Pancreas (tissue), 10 donors: ENCODE measurements at regions not wholly inside any gene's neighbourhood (a gene's known extent, or its start where the extent isn't known, plus 50 kb on each side); places are given as distances from the start of the nearest gene placed in this dataset.

ENCODE experiments used
- ATAC-seq, 4 donors: fragments of 200-7000 bp; cut with Tn5 transposase; one replicate each; pipeline versions ENCODE4 v1.8.0 to v1.9.1; 2020; ENCODE audit warnings: mild to moderate bottlenecking in 4 of 4, moderate library complexity in 4 of 4
- DNase-seq, 6 donors: peaks; one replicate each; pipeline ENCODE4 v3.0.0-alpha.2; 2020
- FAIRE-seq: peaks from 2 replicates; lab custom pipeline; 2012; peaks lifted over from hg19 to GRCh38; lab: Jason Lieb, UNC
- H3K27ac ChIP-seq, 4 donors: fragments of 200-600 bp; sonication (generic); 1 replicate in 3 of 4; 2 replicates in 1 of 4; pipeline versions ENCODE4 v1.5.0 to v1.8.0; 2020
- H3K27me3 ChIP-seq, 4 donors: fragments of 200-600 bp; one replicate each; pipeline ENCODE4 v1.8.0; 2021
- H3K36me3 ChIP-seq, 3 donors: fragments of 200-600 bp; sonication (generic) in 1 of 3; one replicate each; pipeline versions ENCODE4 v1.5.0 to v1.8.0; 2020 to 2021
- H3K4me1 ChIP-seq, 3 donors: fragments of 200-600 bp; one replicate each; pipeline ENCODE4 v1.8.0; 2021
- H3K4me3 ChIP-seq, 4 donors: fragments of 200-600 bp; sonication (generic) in 2 of 4; one replicate each; pipeline versions ENCODE4 v1.5.0 to v1.8.0; 2020 to 2021
- H3K9me3 ChIP-seq, 4 donors: fragments of 200-600 bp; one replicate each; pipeline ENCODE4 v1.8.0; 2021
- WGBS, 2 donors: extraction: QIAGEN DNeasy Blood & Tissue Kit; methylation state at CpG; one replicate each; pipeline ENCODE4 v1.1.7; 2013; 5-methylcytosine and 5-hydroxymethylcytosine counted together
- intact Hi-C, 3 donors: fragments of 100-400 bp; cut with DNase I; formaldehyde crosslinking; loops; one replicate each; pipeline versions ENCODE4 v1.11.1 to v1.14.2; 2022
- TF ChIP-seq, protein P1 (sequence below), 4 donors: fragments of 200-600 bp; sonication (generic) in 3 of 4; IDR thresholded peaks; one replicate each; pipeline versions ENCODE4 v1.5.0 to v1.8.0; 2021; ENCODE audit warnings: antibody characterized with exemption in 4 of 4
- donor health status: healthy with polysubstance abuse.
- donor health status: DM: no; HTN: no; CAD: no; lungs with moderate emphysema.
- donor health status: DM: no; HTN: no; CAD: no.
- donor health status: control.
- donor health status: control.
- donor health status: Bipolar disorder and iron deficiency.
- donor health status: DM: yes; HTN: yes; CAD: no.
- donor health status: DM: no; HTN: no; CAD: no.
- donor health status: DM: no; HTN: no; CAD: no.
- donor health status: DM: yes; HTN: yes; CAD: no.

DNA sequence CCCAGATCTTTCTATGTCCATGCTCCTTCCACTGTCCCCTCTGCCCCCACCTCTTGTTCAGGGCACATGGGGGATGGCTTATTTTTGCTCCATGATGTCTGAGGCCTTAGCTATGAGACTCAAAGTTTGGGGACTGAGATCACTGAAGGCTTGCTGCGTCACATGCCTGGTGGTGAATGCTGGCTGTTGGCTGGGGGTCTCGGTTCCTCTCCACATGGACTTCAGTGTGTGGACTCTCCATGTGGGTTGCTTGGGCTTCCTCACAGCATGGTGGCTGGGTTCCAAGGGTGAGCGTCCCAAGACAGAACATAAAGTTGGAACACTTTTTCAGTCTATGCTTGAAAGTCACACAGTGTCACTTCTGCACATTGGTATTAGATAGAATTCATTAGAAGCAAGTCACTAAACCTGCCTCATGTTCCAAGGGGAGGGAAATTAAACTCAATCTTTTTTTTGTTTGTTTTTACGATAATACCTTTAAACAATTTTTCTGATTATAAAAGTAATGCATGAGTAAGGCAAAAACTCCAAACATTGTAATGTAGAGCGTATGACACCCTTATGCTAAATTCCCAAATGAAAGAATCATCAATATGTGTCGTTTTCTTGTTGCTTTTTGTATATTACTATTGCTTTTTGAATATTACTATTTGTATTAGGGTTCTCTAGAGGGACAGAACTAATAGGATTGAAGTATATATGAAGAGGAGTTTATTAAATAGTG is 111.7 kb downstream of the MYCN start:
- no peaks in the 10 kb centered on the region for H3K9me3 ChIP-seq
- H3K36me3 ChIP-seq: no peaks in the 10 kb centered on the region
- 83 to 90% methylated on average over 6 of the region's 6 CpGs for WGBS, 2 donors
- intact Hi-C loops: no loop called here
- ATAC-seq: no peak
- H3K27me3 ChIP-seq: no peaks in the 10 kb centered on the region
- no peak for FAIRE-seq
- H3K27ac ChIP-seq: no peak overlapping the region
- H3K4me1 ChIP-seq: no peaks in the 10 kb centered on the region
- TF ChIP-seq, protein P1, sequence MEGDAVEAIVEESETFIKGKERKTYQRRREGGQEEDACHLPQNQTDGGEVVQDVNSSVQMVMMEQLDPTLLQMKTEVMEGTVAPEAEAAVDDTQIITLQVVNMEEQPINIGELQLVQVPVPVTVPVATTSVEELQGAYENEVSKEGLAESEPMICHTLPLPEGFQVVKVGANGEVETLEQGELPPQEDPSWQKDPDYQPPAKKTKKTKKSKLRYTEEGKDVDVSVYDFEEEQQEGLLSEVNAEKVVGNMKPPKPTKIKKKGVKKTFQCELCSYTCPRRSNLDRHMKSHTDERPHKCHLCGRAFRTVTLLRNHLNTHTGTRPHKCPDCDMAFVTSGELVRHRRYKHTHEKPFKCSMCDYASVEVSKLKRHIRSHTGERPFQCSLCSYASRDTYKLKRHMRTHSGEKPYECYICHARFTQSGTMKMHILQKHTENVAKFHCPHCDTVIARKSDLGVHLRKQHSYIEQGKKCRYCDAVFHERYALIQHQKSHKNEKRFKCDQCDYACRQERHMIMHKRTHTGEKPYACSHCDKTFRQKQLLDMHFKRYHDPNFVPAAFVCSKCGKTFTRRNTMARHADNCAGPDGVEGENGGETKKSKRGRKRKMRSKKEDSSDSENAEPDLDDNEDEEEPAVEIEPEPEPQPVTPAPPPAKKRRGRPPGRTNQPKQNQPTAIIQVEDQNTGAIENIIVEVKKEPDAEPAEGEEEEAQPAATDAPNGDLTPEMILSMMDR (IDR thresholded peaks at IDR 0.05): no peak
- DNase-seq: no peak
- H3K4me3 ChIP-seq: no peak overlapping the region

- peak in 2 of 4 donors; percentile 19 to 25 for ATAC-seq
- Histone ChIP-seq H3K4me1 (no peaks in the 10 kb centered on the region), H3K9me3 (no peaks in the 10 kb centered on the region), H3K4me3 (no peak overlapping the region), H3K36me3 (no peaks in the 10 kb centered on the region), H3K27me3 (no peaks in the 10 kb centered on the region), H3K27ac (no peak overlapping the region)
- no peak for DNase-seq
- FAIRE-seq: no peak
- intact Hi-C loops: no loop called here
- TF ChIP-seq, protein P1 (IDR thresholded peaks at IDR 0.05): no peak
- 48 to 53% methylated on average over 11 of the region's 11 CpGs for WGBS, 2 donors
Measured at GRCh38 chr2:16050908-16051489, 110.6 kb downstream of the MYCN start.

DNA sequence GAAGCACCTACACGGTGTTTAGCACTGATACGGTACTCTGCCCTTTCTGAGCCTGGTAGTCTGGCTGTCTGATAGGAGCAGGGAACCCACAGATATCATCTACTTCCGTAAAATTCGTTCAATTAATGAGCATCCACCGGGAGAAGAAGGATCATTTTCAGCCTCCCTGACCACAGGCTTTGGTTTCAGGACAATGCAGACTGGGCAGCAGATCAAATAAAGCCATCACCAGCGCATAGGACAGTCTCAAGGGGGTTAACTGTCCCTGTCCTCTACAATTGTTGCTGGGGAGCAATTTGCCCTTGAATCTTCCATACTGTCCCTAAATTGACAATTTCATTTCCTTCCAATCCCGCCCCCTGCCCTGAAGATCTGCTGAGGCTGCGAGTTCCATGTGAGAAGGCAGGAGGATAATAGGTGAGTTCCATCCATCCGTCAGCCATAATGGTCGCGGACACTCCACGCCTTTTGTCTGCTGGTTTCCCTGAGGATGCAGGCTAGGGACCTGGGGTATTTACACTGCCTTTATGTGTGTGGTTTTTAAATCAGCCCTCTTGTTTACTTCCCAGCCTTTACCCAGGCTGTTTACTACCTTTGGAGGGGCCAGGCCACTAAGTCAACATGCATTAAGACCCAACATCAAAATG is 110.0 kb downstream of the MYCN start:
- Histone ChIP-seq H3K9me3 (no peaks in the 10 kb centered on the region), H3K36me3 (no peaks in the 10 kb centered on the region), H3K4me3 (no peak overlapping the region), H3K27me3 (no peaks in the 10 kb centered on the region), H3K4me1 (no peaks in the 10 kb centered on the region), H3K27ac (no peak overlapping the region)
- intact Hi-C loops: no loop called here
- DNase-seq: no peak
- ATAC-seq: no peak
- no peak for FAIRE-seq
- TF ChIP-seq, protein P1 (IDR thresholded peaks at IDR 0.05): no peak
- WGBS, 2 donors: 80 to 88% methylated on average over 12 of the region's 12 CpGs

GRCh38 chr2:16049406-16049805 is 109.1 kb downstream of the MYCN start:
- ATAC-seq (no peak), FAIRE-seq (no peak), DNase-seq (no peak)
- Histone ChIP-seq H3K4me3 (no peak overlapping the region), H3K27me3 (no peaks in the 10 kb centered on the region), H3K9me3 (no peaks in the 10 kb centered on the region), H3K4me1 (no peaks in the 10 kb centered on the region), H3K27ac (no peak overlapping the region), H3K36me3 (no peaks in the 10 kb centered on the region)
- TF ChIP-seq, protein P1 (IDR thresholded peaks at IDR 0.05): no peak
- WGBS, 2 donors: 74 to 76% methylated on average over 7 of the region's 7 CpGs
- intact Hi-C loops: no loop called here

DNA sequence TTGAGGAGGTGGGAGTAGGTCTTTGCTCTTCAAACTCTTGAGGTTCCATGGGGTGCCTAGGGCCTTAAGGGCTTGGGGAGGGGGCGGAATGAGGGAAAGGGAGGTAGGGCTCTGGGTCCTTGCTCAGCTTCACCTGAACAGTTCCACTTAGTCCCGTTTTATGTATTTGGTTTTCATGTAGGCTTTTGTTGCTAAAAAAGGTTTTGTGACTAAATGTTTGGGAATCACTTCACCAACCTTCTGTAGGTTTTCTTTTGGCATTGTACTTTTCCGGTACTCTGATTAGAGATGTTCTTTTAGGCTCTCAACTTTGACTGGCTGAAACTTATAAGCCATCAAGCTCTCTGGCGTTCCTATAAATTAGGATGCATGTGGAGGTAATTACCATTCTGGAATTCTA is 108.1 kb downstream of the MYCN start:
- no peaks in the 10 kb centered on the region for H3K27me3 ChIP-seq
- no peaks in the 10 kb centered on the region for H3K4me1 ChIP-seq
- no peak for ATAC-seq
- DNase-seq: no peak
- no peaks in the 10 kb centered on the region for H3K9me3 ChIP-seq
- 68 to 88% methylated on average over 4 of the region's 4 CpGs for WGBS, 2 donors
- no peak overlapping the region for H3K27ac ChIP-seq
- intact Hi-C loops: no loop called here
- H3K36me3 ChIP-seq: no peaks in the 10 kb centered on the region
- TF ChIP-seq, protein P1 (IDR thresholded peaks at IDR 0.05): no peak
- no peak for FAIRE-seq
- H3K4me3 ChIP-seq: no peak overlapping the region
